Hematopoietic multipotent progenitor cell treated with erythropoietin and hydrocortisone succinate and interleukin-3 and kit ligand, for 8 days (in vitro differentiated cells): ENCODE measurements at regions not wholly inside any gene's neighbourhood (a gene's known extent, or its start where the extent isn't known, plus 50 kb on each side); places are given as distances from the start of the nearest gene placed in this dataset.
A peak's percentile ranks its signal among the peaks of the same experiment; 100 is the strongest.

Experiments used
- DNase-seq: peaks from one replicate; pipeline ENCODE4 v3.0.0-alpha.2; 2015

DNA sequence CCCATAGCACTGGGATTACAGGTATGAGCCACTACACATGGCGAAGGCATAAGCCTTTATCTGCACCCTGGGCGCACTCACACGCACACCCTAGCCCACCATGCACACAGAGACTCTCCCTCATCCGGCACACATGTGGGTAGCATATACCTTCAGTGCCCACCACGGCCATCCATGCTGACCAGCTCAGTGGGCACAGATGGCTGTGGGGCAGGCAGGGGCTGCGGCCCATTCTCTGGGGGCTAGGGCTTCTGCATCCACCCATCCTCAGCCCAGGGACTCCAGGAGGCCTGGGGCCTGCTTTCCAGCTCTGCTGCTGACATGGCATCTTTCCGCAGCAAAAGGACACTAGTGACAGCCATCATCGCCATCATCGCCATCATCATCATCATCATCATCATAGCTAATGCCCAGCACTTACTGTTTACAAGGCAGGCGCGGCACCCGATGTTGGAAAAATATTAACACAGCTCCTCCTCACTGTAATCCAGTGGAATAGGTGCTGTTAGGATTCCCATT is 111.2 kb downstream of the NCOR2 start:
- DNase-seq, result no peak

DNA sequence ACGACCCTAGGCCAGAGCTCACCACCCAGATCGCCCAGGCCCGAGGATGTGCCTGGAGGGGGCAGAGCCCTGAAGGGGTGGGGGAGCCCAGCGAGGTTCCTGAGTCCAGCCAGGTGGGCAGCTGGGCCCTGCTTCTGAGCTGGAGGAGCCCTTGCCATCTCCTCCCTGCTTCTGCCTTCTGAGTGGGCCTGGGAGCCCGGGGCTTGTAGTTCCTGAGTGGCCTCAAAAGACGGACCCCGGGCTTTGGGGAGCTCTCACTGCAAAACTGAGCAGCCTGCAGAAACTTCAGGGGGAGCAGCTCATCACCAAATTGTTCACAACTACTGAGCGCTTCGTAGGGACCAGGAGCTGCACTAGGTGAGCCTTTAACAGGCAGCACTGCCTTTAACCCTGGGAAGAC is 112.1 kb downstream of the NCOR2 start:
- no peak for DNase-seq

DNA sequence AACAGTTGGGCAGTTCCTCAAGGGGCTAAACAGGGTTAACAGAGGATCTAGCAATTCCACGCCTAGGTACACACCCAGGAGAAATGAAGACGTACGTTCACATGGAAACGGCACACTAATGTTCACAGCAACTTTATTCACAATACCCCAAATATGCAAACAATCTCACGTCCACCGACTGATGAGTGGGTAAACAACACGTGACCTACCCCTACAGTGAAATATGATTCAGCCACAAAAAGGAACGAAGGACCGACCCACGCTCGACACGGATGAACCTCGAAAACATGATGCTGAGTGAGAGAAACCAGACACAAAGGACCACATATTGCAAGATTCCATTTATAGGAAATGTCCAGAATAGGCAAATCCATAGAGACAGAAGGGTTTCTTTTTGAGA is 112.7 kb downstream of the NCOR2 start:
- no peak for DNase-seq

DNA sequence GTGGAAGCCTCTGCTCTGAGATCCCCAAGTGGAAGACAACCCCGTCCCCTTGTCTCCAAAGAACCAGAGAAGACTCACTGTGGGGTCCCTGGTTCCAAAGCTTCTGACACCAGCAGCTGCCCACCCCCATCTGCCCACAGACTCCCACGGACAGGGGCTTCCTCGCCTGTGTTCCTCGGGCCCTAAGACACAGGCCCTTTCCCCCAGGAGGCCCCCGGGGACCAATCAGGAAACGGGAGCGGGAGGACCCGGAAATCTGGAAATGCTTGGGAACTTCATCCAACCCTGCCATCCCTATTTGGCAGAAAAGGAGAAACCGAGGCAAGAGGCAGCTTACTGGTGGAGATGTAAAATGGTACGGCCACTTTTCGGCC is 113.1 kb downstream of the NCOR2 start:
- DNase-seq, result no peak

DNA sequence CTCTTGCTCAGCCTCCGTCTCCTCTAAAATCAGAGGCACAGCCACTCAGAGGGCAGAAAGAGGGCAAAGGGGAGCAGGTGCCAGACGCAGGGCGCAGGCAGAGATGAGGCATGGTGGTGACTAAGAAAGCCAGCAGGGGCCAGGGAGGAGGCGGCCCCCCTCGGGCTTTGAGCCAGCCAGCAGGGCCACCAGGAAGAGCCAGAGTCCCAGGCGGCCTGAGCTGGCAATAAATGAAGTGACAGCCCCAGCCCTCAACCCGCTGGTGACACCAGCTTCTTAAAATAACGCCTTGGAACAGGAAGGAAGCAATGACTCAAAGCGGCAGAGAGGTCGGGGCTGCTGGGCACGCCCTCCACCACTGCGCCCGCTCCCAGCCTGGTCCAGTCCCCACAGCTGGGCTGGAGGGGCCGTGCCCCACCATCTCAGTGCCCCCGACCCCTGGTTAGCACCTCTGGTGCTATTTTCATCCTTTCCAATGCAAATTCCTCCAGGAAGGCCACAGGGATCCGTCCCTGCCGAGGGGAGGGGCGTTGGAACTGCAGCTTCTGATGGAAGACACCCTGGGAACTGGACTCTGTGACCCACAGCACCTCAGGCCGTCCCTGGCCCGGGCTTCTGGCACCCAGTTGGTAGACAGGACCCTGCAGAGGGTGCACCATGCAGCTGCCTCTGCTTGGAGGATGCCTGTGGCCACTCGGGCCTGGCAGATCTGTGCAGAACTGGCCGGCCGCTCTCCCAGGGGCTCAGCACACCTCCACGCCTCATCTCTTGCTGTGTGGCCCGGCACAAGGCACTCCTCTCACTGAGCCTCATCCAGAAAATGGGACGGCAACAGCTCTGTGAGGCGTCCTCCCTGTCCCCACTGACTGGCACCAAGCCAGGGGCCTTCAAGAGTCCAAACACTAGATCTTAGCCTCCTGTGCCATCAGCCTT is 113.7 kb downstream of the NCOR2 start:
- peak; percentile 63 for DNase-seq

DNA sequence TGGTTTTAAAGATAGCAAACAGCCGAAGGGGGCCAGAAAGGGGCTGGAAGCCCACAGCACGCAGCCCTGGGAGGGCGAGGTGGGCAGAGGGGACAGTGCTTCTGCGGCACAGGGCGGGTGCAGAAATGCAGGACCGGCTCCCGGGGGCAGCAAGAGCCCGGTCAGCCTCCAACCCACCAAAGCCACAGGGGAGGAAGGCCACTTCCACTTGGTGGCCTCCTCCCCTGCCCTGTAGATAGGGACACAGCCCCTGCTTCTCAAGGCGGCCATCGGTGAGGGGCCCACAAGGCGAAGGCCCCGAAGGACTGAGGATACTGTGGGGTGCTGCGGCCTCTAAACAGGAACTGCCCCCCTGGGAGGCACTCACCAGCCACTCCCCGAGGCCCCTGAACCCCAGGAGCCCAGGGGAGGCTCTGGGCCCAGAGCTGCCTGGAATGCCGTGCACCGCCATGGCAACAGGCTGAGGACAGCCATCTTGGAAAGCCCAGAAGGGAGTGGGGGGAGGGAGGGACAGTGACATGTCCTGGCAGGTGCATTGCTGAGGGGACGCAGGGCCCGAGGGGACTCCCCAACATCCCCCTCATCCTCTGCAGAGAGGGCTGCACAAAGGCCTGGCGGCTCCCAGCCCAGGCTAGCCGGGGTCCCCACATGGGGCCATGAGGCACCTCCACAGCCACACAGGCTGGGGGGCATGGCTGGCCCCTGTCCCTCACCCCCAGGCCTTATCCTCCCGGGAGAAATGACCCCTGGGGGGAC is 114.7 kb downstream of the NCOR2 start:
- no peak for DNase-seq

DNA sequence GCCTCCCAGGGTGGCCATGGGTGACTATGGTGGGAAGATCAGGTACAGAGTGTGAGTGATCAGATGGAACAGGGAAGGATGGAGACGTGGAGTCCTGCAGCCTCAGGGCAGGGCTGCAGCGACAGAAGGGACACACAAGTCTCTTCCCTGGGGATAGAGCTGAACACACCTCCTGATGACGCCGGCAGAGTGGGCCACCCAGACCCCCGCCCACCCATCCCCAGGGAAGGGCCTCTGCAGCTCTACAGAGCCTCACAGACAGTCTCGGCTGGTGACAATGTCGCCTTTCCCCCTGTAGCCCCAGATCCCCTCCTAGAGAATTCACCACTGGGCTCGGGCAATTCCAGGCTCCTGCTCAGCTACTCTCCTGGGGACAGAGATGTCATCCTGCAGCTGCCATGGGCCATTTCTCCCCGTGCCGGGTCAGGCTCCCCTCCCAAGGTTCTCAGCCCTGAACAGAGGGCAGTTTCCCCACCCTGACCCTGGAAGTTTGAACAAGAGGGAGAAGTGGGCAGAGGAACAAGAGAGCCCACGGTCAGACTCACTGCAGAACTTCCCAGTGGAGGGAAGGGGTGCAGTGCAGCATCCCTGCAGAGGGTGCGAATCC is 115.7 kb downstream of the NCOR2 start:
- no peak for DNase-seq

DNA sequence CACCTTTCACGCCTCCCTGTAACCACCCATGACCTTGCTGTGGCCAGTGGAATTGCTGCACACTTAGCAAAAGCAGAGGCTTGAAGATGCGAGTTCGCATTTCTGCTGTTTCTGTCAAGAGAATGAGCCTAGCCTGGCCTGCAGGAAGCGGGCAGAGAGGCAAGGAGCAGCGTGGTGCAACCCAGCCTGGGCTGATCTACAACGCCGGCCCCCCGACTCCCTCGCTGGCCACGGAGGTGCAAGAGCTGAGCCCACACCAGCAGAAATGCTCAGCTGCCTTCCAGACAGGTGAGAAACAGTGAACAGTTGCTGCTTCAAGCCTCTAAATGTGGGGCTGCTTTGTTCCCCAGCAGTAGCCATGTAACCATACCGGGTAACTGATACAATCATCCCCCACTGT is 116.4 kb downstream of the NCOR2 start:
- no peak for DNase-seq

DNA sequence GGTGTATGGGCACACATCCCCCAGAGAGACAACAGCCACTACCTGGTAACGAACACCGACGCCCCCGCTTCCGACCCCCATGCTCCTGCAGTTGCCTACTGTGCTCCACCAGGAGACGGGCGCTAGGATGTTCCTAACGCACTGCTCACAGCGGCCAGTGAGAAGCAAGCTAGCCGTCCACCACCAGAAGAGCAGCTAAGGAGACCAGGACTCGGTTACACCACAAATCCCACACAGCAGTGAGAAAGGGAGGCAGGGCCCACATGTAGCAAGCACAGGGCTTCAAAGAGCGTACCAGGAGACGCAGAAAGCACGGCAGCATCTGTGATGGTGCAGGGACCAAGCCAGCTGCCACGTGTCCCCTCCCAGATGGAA is 117.0 kb downstream of the NCOR2 start:
- no peak for DNase-seq

DNA sequence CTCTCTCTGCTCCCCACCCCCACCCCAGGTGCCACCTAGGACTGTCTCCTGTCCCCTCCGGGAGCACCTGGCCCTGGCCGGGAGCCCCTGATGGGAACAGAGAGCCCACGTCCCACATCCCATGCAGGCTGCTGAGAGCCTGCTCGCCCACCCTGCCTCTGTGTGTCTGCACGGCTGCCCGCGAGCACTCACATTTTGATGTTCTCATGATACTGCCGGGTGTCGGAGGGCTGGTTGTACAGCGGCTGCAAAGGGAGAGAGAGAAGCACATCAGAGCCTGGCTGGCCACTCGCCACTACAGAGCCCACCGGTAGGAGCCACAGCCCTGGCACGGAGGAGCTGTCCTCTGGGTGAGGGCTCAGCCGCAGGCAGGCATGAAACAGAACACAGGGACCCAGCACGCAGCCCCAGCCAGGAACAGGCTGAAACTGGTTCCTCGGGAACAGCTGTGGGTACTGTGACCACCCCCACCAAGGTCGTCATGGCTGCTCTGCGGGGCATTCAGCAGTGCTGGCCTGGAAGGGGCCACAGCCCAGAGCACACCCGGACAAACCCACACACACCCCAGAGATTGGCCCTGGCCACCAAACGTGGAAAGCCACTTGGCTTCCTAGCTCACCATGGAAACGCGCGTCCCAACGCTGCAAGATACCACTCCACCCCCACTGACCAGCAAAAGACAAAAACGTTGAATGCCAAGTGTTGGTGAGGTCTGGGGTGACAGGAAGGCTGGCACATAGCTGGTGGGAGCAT is 117.6 kb downstream of the NCOR2 start:
- no peak for DNase-seq

DNA sequence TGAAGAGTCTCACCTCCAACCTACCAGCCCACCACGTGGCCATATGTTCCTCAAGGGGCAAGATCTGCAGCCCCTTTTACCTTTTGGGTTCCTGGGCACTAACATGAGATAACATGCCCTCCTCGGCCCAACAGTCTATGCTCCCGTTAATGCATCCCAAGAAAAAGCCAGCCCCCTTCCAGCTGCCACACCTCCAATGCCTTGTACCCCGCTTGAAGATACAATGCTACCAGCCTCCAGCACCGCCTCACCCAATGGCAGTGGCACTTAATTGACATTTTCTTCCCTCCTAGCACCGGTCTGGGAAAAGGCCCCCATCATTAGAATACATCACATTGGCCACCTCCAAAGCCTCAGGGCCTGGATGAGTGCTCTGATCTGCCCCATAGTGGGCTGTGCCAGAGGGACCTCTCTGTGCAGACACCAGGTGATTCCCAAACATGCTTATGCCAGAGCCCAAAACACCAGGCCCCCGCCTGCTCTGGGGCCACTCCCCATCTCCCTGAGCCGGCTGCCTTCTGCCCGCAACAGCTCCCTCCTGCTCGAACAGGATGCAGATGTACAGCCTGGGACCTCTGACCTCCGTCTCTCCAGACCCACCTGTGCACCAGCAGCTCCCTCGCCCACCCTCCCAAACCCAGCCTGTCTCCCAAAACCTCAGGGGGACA is 118.3 kb downstream of the NCOR2 start:
- DNase-seq, result no peak

DNA sequence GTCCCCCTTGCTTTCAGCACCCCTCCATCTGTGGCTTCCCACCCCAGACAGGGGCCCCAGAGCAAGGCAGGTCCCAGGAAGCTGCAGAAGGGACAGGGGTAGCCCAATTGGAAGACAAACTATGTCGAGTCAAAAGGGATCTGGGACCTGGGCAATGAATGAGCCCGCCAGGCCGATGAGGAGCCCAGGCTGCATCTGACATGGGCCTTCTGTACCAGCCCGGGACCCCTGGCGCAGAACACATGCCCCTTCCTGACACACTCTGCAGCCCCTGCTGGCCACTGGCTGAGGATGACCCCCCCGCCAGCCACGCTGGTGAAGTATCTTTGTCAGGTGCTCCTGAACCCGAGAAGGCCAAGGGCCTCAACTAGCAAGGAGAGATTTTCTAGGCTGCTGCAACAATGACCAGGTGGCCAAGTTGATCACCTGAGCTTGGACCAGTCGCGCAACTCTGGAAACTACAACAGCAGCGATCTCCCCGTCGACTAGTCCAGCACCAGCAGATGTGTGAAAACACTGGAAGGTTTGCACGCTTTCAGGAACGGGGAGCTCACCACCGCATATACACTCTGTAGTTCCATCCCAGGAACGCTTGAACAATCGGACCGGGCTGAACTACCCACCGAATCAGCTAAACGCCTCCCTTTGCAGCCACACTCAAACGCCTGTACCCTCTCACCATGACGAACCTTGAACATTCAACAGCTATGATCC is 119.0 kb downstream of the NCOR2 start:
- DNase-seq, result no peak

DNA sequence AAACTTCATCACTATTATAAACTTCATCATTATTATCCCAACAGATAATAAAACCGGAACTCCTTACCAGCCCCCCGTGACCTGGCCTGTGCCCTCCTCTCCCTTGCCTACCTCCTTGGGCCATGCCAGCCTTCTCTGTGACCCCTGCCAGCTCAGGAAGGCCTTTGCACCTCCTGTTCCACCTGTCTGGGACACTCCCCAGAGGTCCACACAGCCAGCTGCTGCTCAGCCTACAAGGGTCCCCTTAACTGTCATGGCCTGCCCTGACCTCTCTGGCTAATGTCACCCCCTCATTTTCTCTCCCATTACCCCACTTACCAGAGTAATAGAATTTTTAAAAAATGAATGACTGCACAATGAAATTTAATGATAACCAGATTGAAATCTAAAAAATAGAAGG is 121.0 kb downstream of the NCOR2 start:
- DNase-seq, result no peak

DNA sequence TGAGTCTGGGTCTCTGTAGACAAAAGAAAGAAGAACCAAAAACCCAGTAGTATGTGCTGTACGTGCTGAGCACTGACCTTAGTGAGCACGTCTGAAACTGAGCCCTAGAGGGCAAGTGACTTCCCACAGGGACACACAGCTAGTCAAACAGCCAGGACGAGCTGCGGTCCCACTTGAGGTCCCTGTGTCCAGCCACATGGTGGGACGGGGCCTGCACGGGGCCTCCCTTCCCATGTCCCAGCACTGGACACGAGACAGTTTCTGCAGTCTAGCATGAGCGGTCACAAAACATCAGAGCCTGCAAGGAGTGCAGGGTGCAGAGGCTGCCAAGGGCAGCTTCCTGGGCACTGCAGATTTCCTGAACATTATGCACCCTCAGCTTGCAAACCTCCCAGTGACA is 121.6 kb downstream of the NCOR2 start:
- DNase-seq, result no peak

DNA sequence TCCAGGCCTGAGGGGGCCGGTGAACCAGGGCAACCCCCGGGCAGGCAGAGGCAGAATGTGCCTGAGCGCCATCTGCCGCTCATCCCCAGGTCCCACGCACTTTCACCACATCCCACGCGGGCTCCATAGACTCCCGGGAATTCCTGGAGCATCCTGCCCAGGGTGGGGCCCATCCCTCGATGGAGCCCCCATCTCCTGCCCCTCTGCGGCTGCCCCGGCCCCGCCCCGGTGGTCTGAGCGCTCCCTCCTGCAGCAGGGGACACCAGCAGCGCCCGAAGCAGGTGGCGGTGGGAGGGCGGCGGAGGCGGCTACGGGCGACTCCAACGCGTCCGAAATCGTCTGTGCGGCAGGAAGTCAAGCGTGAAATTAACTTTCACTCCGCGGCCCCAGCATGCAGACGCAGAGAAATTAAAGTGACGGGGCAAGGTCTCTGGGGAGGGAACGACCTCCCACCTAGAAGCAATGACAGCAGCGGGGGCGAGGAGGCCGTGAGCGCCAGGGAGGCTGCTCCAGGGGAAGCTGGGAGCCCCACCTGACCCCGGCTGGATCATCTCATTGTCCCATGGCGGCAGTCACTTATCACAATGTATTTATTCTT is 122.2 kb downstream of the NCOR2 start:
- no peak for DNase-seq

DNA sequence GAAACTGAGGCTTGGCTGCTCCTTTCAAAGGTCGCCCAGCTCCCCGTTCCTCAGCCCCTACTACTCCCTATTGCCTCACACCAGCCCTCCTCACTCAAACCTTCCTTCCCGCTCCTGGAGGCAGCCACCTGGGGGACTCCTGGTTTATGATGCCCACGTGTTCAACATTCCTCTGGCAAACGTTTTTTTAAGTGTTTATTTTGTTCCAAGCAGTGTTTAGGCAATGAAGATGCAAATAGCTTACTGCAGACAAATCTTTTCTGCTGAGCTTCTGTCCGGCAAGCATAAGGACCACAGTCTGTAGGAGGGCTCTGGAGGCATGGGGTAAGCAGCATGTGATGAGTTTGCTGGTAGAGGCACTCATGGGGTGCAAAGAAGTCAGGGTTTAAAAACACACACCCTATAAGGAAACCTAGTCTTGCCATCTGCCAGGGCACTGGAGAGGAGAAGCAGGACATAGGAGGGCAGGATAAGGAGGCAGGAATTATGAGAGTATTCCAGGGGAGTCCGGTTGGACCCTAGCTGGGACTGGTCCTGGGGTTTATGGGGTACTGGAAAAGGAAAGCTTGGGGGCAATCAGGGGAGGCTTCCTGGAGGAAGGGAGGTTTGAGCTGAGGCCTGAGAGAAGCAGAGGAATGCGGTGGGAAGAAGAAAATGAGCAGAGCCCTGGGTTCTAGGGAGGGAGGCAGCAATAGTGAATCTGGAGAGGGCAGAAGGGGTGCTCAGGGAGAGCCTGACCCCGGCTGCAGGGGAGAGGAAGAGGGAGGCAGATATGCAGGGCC is 123.3 kb downstream of the NCOR2 start:
- no peak for DNase-seq

DNA sequence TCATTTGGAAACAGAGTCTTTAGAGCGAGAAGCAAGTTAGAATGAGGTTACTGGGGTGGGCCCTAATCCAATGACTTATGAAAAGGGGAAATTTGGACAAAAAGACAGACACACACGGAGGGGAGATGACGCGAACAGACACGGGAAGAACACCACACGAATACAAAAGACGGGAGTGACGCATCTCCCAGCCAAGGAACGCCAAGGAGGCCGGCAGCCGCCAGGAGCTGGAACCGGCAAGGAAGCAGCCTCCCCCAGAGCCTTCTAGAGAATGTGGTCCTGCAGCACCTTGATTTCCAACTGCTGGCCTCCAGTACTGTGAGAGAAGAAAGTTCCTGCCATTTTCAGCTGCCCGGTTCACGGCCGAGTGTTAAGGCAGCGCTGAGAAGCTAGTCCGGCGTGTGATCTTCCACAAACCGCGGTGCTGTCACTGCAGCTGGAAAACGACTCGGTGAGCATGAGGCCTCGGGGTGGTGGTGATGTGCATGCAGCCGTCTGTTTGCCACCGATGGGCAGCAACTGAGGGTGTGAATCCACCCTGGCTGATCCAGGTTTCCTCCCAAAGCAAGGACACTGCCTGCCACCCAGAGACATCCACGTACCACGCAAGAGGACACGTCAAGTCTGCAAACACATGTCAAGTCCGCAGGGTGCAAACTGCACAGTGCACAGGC is 124.5 kb downstream of the NCOR2 start:
- DNase-seq, result no peak

DNA sequence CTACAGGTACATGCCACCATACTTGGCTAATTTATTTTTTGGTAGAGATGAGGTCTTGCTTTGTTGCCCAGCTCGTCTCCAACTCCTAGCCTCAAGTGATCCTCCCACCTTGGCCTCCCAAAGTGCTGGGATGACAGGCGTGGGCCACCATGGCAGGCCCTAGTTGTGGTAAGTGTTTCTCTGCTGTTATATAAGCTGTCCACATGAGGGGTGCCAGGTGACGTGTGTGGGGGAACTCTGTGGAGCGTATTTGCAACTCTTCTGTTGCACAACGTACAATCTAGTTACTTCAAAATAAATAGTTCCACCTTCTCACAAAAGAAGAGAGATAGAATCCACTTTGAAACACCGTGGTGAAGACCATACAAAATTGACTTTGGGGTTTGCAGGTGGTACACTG is 125.1 kb downstream of the NCOR2 start:
- no peak for DNase-seq

DNA sequence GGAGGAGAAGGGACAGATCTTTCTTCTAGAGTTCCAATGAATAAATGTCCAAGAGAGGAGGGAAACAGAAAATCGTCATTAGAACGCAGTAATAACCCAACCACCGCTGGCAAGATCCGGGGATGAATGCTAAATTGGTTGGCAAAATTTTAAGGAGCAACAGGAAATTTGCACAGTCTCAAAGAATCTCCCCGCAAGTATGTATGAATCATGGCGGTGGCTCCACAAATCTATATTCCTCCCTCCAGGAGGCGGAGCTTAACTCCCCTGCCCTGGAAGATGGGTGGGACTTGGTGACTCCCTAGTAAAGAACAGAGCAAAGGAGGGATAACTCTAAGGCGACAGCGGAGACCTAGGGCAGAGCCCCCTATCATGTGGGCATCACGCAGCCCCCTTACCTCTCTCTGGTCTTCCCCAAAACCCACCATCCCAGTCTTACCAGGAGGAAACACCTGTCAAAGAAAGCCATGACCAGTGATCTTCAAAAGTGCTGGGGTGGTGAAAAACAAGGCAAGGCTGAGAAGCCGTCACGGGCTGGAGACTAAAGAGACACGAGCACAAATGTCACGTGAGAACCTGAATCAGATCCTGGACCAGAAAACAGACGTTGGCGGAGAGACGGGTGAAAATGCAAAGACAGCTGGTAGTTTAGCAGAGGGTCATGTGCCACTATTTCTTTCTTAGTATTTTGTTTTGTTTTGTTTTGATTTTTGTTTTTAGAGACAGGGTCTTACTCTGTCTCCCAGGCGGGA is 125.8 kb downstream of the NCOR2 start:
- DNase-seq, result no peak
